Endothelial cell of umbilical vein (primary cell): ENCODE measurements at regions not wholly inside any gene's neighbourhood (a gene's known extent, or its start where the extent isn't known, plus 50 kb on each side); places are given as distances from the start of the nearest gene placed in this dataset.

Experiments used
- BruUV-seq: library from RNA; stranded (reverse); fragments of 400-500 nt; replicated peaks from 2 replicates; lab custom pipeline; 2021; lab: Mats Ljungman, UMichigan
- CTCF ChIA-PET: fragments of 300-600, 350-600 bp; sonication (Branson Sonifier 250); formaldehyde crosslinking; loops from one replicate; lab custom pipeline; 2021; ENCODE audit warnings: antibody characterized with exemption, inconsistent platforms; lab: Charles Lee
- POLR2A ChIA-PET: fragments of 300-600, 350-600 bp; sonication (Branson Sonifier 250); formaldehyde crosslinking; loops from one replicate; lab custom pipeline; 2021; ENCODE audit warnings: antibody characterized with exemption, inconsistent platforms; lab: Charles Lee
- DNase-seq: peaks from one replicate; pipeline ENCODE4 v3.0.0-alpha.2; 2011; ENCODE audit warnings: low read depth, low spot score
- FAIRE-seq: peaks from 2 replicates; lab custom pipeline; 2011; peaks lifted over from hg19 to GRCh38; lab: Jason Lieb, UNC
- H2AFZ ChIP-seq: 2 replicates; pipeline ENCODE4 v1.6.0; 2012; ENCODE audit warnings: low read depth, low read length, control low read depth, inconsistent platforms
- H3K27ac ChIP-seq: 2 replicates; pipeline ENCODE4 v1.5.1; 2011; ENCODE audit warnings: low read depth, mild to moderate bottlenecking, control low read depth, low read length, moderate library complexity; ENCODE audit not compliant: insufficient read depth
- H3K27me3 ChIP-seq, 2 experiments: 2 replicates each; pipeline versions ENCODE4 v1.6.0 to v1.6.1; 2011; ENCODE audit warnings: low read length in 2 of 2, mixed read lengths in 1 of 2; ENCODE audit not compliant: control insufficient read depth in 2 of 2, insufficient read depth in 2 of 2
- H3K36me3 ChIP-seq, 2 experiments: 2 replicates in 1 of 2; 3 replicates in 1 of 2; pipeline ENCODE4 v1.5.1; 2011; ENCODE audit warnings: low read length in 2 of 2, mild to moderate bottlenecking in 1 of 2, moderate library complexity in 1 of 2; ENCODE audit not compliant: control insufficient read depth in 2 of 2, insufficient read depth in 2 of 2; ENCODE audit errors: extremely low read depth in 1 of 2
- H3K4me1 ChIP-seq: 3 replicates; pipeline ENCODE4 v1.5.1; 2011; ENCODE audit warnings: mild to moderate bottlenecking, low read length; ENCODE audit not compliant: control insufficient read depth, insufficient read depth; ENCODE audit errors: extremely low read depth
- H3K4me2 ChIP-seq: 2 replicates; pipeline ENCODE4 v1.6.1; 2011; ENCODE audit warnings: low read length, control low read depth, mixed read lengths; ENCODE audit not compliant: insufficient read depth
- H3K4me3 ChIP-seq, 3 experiments: fragments of 200-600 bp in 1 of 3; sonication (generic), shearing (Covaris generic) in 1 of 3; replicated peaks in 1 of 3; 2 replicates each; pipeline ENCODE4 v1.5.1; 2011 to 2016; ENCODE audit warnings: control low read depth in 3 of 3, low read length in 3 of 3, mild to moderate bottlenecking in 2 of 3, inconsistent platforms in 1 of 3, low read depth in 1 of 3, moderate library complexity in 1 of 3; ENCODE audit not compliant: insufficient read depth in 1 of 3
- H3K79me2 ChIP-seq: 2 replicates; pipeline ENCODE4 v1.6.0; 2012; ENCODE audit warnings: low read length, inconsistent platforms; ENCODE audit not compliant: control insufficient read depth, insufficient read depth
- H3K9ac ChIP-seq: replicated peaks from 2 replicates; pipeline ENCODE3; 2011; ENCODE audit warnings: low read length, control low read depth; ENCODE audit not compliant: insufficient read depth; ENCODE audit errors: extremely low read depth
- H3K9me1 ChIP-seq: replicated peaks from 3 replicates; pipeline ENCODE4 v1.6.0; 2011; ENCODE audit warnings: mild to moderate bottlenecking, low read length; ENCODE audit not compliant: control insufficient read depth, insufficient read depth; ENCODE audit errors: extremely low read depth
- H3K9me3 ChIP-seq: replicated peaks from 2 replicates; pipeline ENCODE4 v1.5.1; 2012; ENCODE audit warnings: low read length, inconsistent platforms; ENCODE audit not compliant: control insufficient read depth, insufficient read depth
- H4K20me1 ChIP-seq: replicated peaks from 2 replicates; pipeline ENCODE3; 2011; ENCODE audit warnings: mild to moderate bottlenecking, low read length; ENCODE audit not compliant: control insufficient read depth, insufficient read depth; ENCODE audit errors: extremely low read depth
- CTCF ChIP-seq, 2 donors: IDR thresholded peaks; 1 replicate in 1 of 2; 2 replicates in 1 of 2; pipeline ENCODE4 v1.5.1; 2011; ENCODE audit warnings: low read length in 2 of 2, mild to moderate bottlenecking in 2 of 2, moderate library complexity in 2 of 2, control low read depth in 1 of 2, inconsistent platforms in 1 of 2, low read depth in 1 of 2; ENCODE audit not compliant: insufficient read depth in 1 of 2; ENCODE audit errors: extremely low read depth in 1 of 2
- EZH2 ChIP-seq: IDR thresholded peaks from 2 replicates; pipeline ENCODE4 v1.6.1; 2012; ENCODE audit warnings: borderline replicate concordance, low read depth, mild to moderate bottlenecking, moderate library complexity, low read length, inconsistent platforms; ENCODE audit not compliant: severe bottlenecking
- FOS ChIP-seq: IDR thresholded peaks from 2 replicates; pipeline ENCODE4 v1.6.1; 2011; ENCODE audit warnings: mild to moderate bottlenecking, low read length, moderate library complexity, borderline replicate concordance; ENCODE audit not compliant: insufficient read depth
- GATA2 ChIP-seq: IDR thresholded peaks from 2 replicates; pipeline ENCODE4 v1.7.0; 2011; ENCODE audit warnings: low read depth, mild to moderate bottlenecking, moderate library complexity, mixed read lengths, low read length; ENCODE audit not compliant: insufficient read length, insufficient read depth
- JUN ChIP-seq: IDR thresholded peaks from 2 replicates; pipeline ENCODE4 v1.6.1; 2011; ENCODE audit warnings: borderline replicate concordance, low read depth; ENCODE audit not compliant: insufficient read length, insufficient read depth
- MYC ChIP-seq: IDR thresholded peaks from one replicate; pipeline ENCODE4 v1.6.1; 2011; ENCODE audit warnings: mild to moderate bottlenecking, low read depth, low read length
- POLR2A ChIP-seq: IDR thresholded peaks from 2 replicates; pipeline ENCODE4 v1.6.1; 2012; ENCODE audit warnings: low read depth, mild to moderate bottlenecking, control low read depth, low read length
- POLR2AphosphoS5 ChIP-seq: IDR thresholded peaks from 2 replicates; pipeline ENCODE4 v1.6.1; 2012; ENCODE audit warnings: low read depth, mild to moderate bottlenecking, control low read depth, low read length, moderate library complexity; ENCODE audit not compliant: insufficient read depth
- dilution Hi-C: fragments of 300-500 bp; cut with MboI; formaldehyde crosslinking; loops from one replicate; pipeline ENCODE4 v1.15.0; 2019; ENCODE audit warnings: low sequenced_read_pairs; ENCODE audit not compliant: extremely low pct_ligation_motif_present
- intact Hi-C: fragments of 100-400 bp; cut with micrococcal nuclease; formaldehyde crosslinking; loops from one replicate; pipeline ENCODE4 v1.10.0; 2022
- TF ChIP-seq, protein P1 (sequence below): IDR thresholded peaks from 2 replicates; pipeline ENCODE4 v1.6.1; 2011; ENCODE audit not compliant: insufficient read depth, insufficient read length

- ChIA-PET CTCF (no interaction called here), POLR2A (no interaction called here)
- TF ChIP-seq, protein P1, sequence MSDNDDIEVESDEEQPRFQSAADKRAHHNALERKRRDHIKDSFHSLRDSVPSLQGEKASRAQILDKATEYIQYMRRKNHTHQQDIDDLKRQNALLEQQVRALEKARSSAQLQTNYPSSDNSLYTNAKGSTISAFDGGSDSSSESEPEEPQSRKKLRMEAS: no peak
- no peak for TF ChIP-seq JUN
- no peak for TF ChIP-seq POLR2AphosphoS5
- TF ChIP-seq FOS: no peak
- no peak for TF ChIP-seq POLR2A
- no peak for TF ChIP-seq EZH2
- no peak for TF ChIP-seq MYC
- no peak for TF ChIP-seq CTCF (IDR thresholded peaks at IDR 0.05; ENCODE audit: extremely low read depth in 1 of 2, insufficient read depth in 1 of 2, low read depth in 1 of 2, low read length in 2 of 2)
- no peak for TF ChIP-seq GATA2
- no peak overlapping the region for H3K4me3 ChIP-seq
- H3K9me3 ChIP-seq: no peaks in the 10 kb centered on the region
- no peaks in the 10 kb centered on the region for H3K27me3 ChIP-seq
- FAIRE-seq: no peak
- no peak overlapping the region for H2AFZ ChIP-seq
- no peak overlapping the region for H3K9ac ChIP-seq
- H3K36me3 ChIP-seq: no peaks in the 10 kb centered on the region
- DNase-seq: no peak
- H3K4me2 ChIP-seq: no peak overlapping the region
- H3K4me1 ChIP-seq: no peaks in the 10 kb centered on the region
- no peaks in the 10 kb centered on the region for H4K20me1 ChIP-seq
- no TSS peak for BruUV-seq
- dilution Hi-C loops: no loop called here
- H3K9me1 ChIP-seq: no peaks in the 10 kb centered on the region
- H3K79me2 ChIP-seq: no peaks in the 10 kb centered on the region
- no peak overlapping the region for H3K27ac ChIP-seq
- intact Hi-C loops: no loop called here
These were observed 334.0 kb downstream of the STIM2 start for GRCh38 chr4:27194599-27195176.
